ENCODE measurements at regions not wholly inside any gene's neighbourhood (a gene's known extent, or its start where the extent isn't known, plus 50 kb on each side); places are given as distances from the start of the nearest gene placed in this dataset.
"Not testable (repeated sequence)": the region's sequence is repeated elsewhere in the genome, so short reads cannot be mapped to it uniquely, and the experiment has no call there.

DNA sequence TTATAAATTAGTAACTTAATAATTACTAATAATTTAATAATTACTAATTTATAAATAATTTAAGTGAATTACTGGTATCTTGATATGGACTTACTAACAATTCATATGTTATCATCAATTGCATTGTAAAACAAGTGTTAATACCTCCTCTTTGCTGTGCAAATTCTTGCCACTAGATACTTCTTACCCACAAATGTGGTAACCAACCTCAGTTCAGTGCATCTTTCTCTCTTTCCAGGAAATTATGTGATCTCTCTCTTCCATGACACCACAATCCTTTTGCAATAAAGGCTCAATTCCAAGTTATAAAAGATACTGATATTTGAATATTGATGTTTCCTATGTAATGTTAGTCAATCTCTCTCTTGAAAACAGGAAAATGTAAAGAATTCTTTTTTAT, 408.6 kb upstream of the MIR17HG start:
- DNase-seq (ENCODE audit: extremely low read depth, low read depth) = no peak
- TF ChIP-seq, protein P1, sequence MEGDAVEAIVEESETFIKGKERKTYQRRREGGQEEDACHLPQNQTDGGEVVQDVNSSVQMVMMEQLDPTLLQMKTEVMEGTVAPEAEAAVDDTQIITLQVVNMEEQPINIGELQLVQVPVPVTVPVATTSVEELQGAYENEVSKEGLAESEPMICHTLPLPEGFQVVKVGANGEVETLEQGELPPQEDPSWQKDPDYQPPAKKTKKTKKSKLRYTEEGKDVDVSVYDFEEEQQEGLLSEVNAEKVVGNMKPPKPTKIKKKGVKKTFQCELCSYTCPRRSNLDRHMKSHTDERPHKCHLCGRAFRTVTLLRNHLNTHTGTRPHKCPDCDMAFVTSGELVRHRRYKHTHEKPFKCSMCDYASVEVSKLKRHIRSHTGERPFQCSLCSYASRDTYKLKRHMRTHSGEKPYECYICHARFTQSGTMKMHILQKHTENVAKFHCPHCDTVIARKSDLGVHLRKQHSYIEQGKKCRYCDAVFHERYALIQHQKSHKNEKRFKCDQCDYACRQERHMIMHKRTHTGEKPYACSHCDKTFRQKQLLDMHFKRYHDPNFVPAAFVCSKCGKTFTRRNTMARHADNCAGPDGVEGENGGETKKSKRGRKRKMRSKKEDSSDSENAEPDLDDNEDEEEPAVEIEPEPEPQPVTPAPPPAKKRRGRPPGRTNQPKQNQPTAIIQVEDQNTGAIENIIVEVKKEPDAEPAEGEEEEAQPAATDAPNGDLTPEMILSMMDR (IDR thresholded peaks at IDR 0.05; ENCODE audit: low read depth, low read length) = no peak

DNA sequence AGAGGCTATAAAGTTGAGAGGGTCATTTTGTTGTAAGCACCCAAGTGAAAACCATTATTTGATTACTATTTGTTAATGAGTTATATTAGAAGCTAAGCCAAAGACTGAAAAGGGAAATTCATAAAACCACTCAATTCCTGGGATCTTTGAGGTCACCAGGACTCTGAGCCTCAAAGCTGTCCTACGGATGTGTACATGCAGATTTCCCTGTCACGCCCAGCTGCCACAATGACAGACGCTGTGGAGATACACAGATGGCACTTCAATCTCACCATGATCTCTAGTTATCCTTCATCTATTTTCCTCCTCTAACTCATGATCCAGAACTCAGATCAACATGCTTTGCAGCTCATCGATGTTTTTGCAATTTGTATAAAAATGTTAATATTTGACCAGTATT, 403.5 kb upstream of the MIR17HG start:
- TF ChIP-seq, protein P1 (IDR thresholded peaks at IDR 0.05; ENCODE audit: low read depth, low read length) = no peak
- DNase-seq (ENCODE audit: extremely low read depth, low read depth) = no peak

DNA sequence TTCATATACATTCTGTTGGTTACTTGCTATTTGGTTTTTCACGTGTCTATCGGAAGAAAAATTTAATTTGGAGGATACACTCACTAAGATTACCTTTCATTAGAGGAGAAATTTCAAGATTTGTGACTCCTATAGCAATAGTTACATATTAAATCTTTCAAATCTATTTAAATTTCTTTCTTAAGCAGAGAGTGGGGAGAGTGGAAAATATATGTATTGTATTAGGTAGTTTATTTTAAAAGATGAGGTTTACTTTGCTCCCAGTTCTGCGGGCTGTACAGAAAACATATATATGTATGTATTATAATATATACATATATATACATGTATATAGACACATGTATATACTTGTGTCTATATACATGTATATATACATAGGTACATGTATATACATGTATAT, 402.3 kb upstream of the MIR17HG start:
- not testable (repeated sequence) for DNase-seq (ENCODE audit: extremely low read depth, low read depth)

DNA sequence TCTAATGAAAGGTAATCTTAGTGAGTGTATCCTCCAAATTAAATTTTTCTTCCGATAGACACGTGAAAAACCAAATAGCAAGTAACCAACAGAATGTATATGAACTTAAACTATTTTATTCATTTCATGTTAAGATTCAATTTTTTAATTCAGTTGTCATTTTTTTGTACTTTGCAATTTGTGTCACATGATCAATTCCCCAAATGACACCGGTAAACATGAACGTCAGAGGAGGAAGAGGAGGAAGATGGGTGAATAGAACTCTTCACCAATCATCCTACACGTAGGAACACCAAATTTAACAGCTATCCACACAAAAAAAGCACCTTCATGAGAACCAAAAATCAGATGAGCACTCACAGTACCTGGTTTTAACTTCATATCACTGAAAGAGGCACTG, 401.4 kb upstream of the MIR17HG start:
- not testable (repeated sequence) for DNase-seq (ENCODE audit: extremely low read depth, low read depth)

DNA sequence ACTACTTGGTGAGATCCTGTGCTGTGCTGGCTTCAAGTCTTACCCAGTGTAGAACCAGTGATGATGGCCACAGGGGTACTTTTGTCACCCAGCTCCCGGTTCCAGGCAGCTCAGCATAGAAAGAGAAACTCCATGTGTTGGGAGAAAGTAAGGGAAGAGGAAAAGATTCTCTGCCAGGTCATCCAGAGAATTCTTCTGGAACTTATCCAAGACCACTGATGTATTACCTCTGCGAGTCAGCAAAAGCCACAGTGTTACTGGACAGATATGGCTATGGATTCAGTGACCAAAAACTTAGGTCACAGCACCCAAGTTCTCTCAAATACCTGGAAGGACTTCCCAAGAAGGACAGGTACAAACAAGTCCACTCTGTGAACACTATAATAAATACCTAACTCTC, 399.5 kb upstream of the MIR17HG start:
- DNase-seq (ENCODE audit: extremely low read depth, low read depth) = no peak
- TF ChIP-seq, protein P1 (IDR thresholded peaks at IDR 0.05; ENCODE audit: low read depth, low read length) = no peak

DNA sequence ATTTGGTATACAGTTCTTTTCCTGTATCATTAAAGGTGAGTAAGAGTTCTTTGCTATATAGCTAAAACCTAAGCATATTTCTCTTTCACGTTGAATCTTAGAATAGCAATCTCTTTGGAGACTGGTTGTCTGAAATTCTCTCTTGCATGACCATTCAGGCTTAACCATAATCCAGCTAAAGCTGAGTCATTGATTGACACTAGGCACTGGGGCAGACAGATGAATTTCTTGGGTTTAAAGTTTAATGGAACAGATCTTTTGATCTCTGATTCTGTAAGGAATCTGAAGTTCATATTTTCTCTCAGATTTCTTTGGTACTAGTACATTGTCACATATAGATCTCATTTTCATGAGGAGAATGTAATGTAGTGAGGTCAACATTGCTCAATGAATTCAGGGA, 397.3 kb upstream of the MIR17HG start:
- DNase-seq (ENCODE audit: extremely low read depth, low read depth) = no peak
- TF ChIP-seq, protein P1 (IDR thresholded peaks at IDR 0.05; ENCODE audit: low read depth, low read length) = no peak

DNA sequence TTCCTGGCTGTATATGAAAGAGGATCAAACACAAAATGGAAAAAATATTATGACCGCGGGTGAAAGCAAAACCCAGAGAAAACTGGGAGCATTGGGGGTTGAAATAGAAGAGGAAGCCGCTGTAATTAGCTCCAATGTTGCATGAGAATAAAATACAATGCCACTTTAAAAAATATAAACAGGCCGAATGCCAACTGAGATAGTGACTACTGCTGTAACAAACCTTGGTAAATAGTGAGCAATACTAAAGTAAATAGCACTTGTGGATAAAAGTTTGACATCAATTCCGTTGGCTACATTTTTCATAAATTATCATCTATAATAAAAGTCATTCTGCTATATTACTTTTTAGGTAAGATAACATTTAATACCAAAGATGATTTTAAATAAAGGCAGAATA, 395.8 kb upstream of the MIR17HG start:
- no peak for DNase-seq (ENCODE audit: extremely low read depth, low read depth)
- TF ChIP-seq, protein P1 (IDR thresholded peaks at IDR 0.05; ENCODE audit: low read depth, low read length) = no peak

DNA sequence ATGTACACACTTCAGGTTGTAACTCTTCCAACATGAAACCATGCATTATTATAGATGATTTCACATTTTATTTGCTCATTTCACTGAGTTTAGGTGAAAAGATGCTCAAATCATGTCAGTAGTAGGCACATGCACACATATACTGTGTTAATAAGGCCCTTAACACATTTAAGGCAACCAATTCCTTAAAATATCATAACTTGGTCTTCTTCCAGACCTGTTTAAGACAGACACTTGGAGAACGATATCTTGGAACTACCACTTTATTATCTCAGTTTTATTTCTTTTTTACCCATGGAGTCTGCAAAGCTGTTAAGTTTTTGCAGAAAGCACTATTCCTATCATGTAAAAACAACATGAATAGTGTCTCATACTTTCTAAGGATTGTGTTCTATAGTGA, 395.2 kb upstream of the MIR17HG start:
- TF ChIP-seq, protein P1 (IDR thresholded peaks at IDR 0.05; ENCODE audit: low read depth, low read length) = no peak
- no peak for DNase-seq (ENCODE audit: extremely low read depth, low read depth)

All from AG09319 (cell line).